ENCODE measurements at regions not wholly inside any gene's neighbourhood (a gene's known extent, or its start where the extent isn't known, plus 50 kb on each side); places are given as distances from the start of the nearest gene placed in this dataset.
"Not testable (repeated sequence)": the region's sequence is repeated elsewhere in the genome, so short reads cannot be mapped to it uniquely, and the experiment has no call there.

- no peaks in the 10 kb centered on the region for H3K4me1 ChIP-seq
- H3K36me3 ChIP-seq, result no peaks in the 10 kb centered on the region
- no peaks in the 10 kb centered on the region for H3K27me3 ChIP-seq
- DNase-seq, result no peak
- no peak overlapping the region for H3K4me3 ChIP-seq
- H3K27ac ChIP-seq, result no peak overlapping the region
- no peaks in the 10 kb centered on the region; the same call in 1 of the 2 replicates for H3K9me3 ChIP-seq (replicated peaks)
These were observed 368.9 kb upstream of the ST8SIA4 start for GRCh38 chr5:101271945-101272344.

GRCh38 chr5:101271416-101271815, 368.3 kb upstream of the ST8SIA4 start:
- no peaks in the 10 kb centered on the region for H3K36me3 ChIP-seq
- H3K9me3 ChIP-seq (replicated peaks), result no peaks in the 10 kb centered on the region; the same call in 1 of the 2 replicates
- H3K27ac ChIP-seq, result no peak overlapping the region
- DNase-seq, result no peak
- H3K4me1 ChIP-seq, result no peaks in the 10 kb centered on the region
- no peak overlapping the region for H3K4me3 ChIP-seq
- no peaks in the 10 kb centered on the region for H3K27me3 ChIP-seq

GRCh38 chr5:101260857-101261256, 357.8 kb upstream of the ST8SIA4 start:
- H3K9me3 ChIP-seq (replicated peaks), result no peaks in the 10 kb centered on the region
- no peaks in the 10 kb centered on the region for H3K27me3 ChIP-seq
- H3K27ac ChIP-seq, result no peak overlapping the region
- H3K4me1 ChIP-seq, result no peaks in the 10 kb centered on the region
- DNase-seq, result no peak
- H3K4me3 ChIP-seq, result no peak overlapping the region
- H3K36me3 ChIP-seq, result no peaks in the 10 kb centered on the region

GRCh38 chr5:101253096-101253495, 350.0 kb upstream of the ST8SIA4 start:
- H3K27ac ChIP-seq, result no peak overlapping the region

GRCh38 chr5:101244621-101245020, 341.5 kb upstream of the ST8SIA4 start:
- H3K36me3 ChIP-seq, result no peaks in the 10 kb centered on the region
- no peaks in the 10 kb centered on the region for H3K27me3 ChIP-seq
- DNase-seq, result no peak
- no peak overlapping the region for H3K4me3 ChIP-seq
- H3K27ac ChIP-seq, result no peak overlapping the region
- no peaks in the 10 kb centered on the region for H3K9me3 ChIP-seq (replicated peaks)
- H3K4me1 ChIP-seq, result no peaks in the 10 kb centered on the region

More at GRCh38 chr5:101253096-101253495, 350.0 kb upstream of the ST8SIA4 start:
- no peaks in the 10 kb centered on the region for H3K4me1 ChIP-seq
- DNase-seq, result no peak
- H3K27me3 ChIP-seq, result no peaks in the 10 kb centered on the region
- H3K4me3 ChIP-seq, result no peak overlapping the region
- no peaks in the 10 kb centered on the region for H3K36me3 ChIP-seq
- H3K9me3 ChIP-seq (replicated peaks), result no peaks in the 10 kb centered on the region

GRCh38 chr5:101212942-101213514, 309.9 kb upstream of the ST8SIA4 start:
- H3K9me3 ChIP-seq (replicated peaks), result no peaks in the 10 kb centered on the region
- no peaks in the 10 kb centered on the region for H3K36me3 ChIP-seq
- no peaks in the 10 kb centered on the region for H3K27me3 ChIP-seq
- H3K4me1 ChIP-seq, result no peaks in the 10 kb centered on the region
- no peak overlapping the region for H3K27ac ChIP-seq
- DNase-seq, result no peak
- H3K4me3 ChIP-seq, result no peak overlapping the region

- H3K9me3 ChIP-seq (replicated peaks), result no peaks in the 10 kb centered on the region
- no peaks in the 10 kb centered on the region for H3K4me1 ChIP-seq
- no peaks in the 10 kb centered on the region for H3K36me3 ChIP-seq
- H3K27ac ChIP-seq, result no peak overlapping the region
- no peaks in the 10 kb centered on the region for H3K27me3 ChIP-seq
- H3K4me3 ChIP-seq, result no peak overlapping the region
- no peak for DNase-seq
These were observed 303.5 kb upstream of the ST8SIA4 start for GRCh38 chr5:101206534-101206933.

GRCh38 chr5:101205065-101205464, 302.0 kb upstream of the ST8SIA4 start:
- DNase-seq; H3K27ac ChIP-seq; H3K4me1 ChIP-seq; H3K4me3 ChIP-seq; H3K36me3 ChIP-seq; H3K9me3 ChIP-seq (replicated peaks); H3K27me3 ChIP-seq: not testable (repeated sequence)

GRCh38 chr5:101180365-101180764, 277.3 kb upstream of the ST8SIA4 start:
- not testable (repeated sequence) for H3K9me3 ChIP-seq (replicated peaks); H3K4me1 ChIP-seq; H3K27ac ChIP-seq; H3K27me3 ChIP-seq; DNase-seq; H3K36me3 ChIP-seq; H3K4me3 ChIP-seq

GRCh38 chr5:101176605-101177004, 273.5 kb upstream of the ST8SIA4 start:
- Histone ChIP-seq H3K9me3 (replicated peaks) (no peaks in the 10 kb centered on the region), H3K4me3 (no peak overlapping the region), H3K27ac (no peak overlapping the region)

GRCh38 chr5:101174981-101175380, 271.9 kb upstream of the ST8SIA4 start:
- H3K27me3 ChIP-seq, result no peaks in the 10 kb centered on the region
- no peaks in the 10 kb centered on the region for H3K36me3 ChIP-seq
- DNase-seq, result no peak
- H3K9me3 ChIP-seq (replicated peaks), result no peaks in the 10 kb centered on the region
- H3K4me1 ChIP-seq, result no peaks in the 10 kb centered on the region
- no peak overlapping the region for H3K27ac ChIP-seq
- no peak overlapping the region for H3K4me3 ChIP-seq

More at GRCh38 chr5:101176605-101177004, 273.5 kb upstream of the ST8SIA4 start:
- H3K27me3 ChIP-seq, result no peaks in the 10 kb centered on the region
- H3K36me3 ChIP-seq, result no peaks in the 10 kb centered on the region
- H3K4me1 ChIP-seq, result no peaks in the 10 kb centered on the region
- DNase-seq, result no peak

- no peak for DNase-seq
- H3K36me3 ChIP-seq, result no peaks in the 10 kb centered on the region
- H3K9me3 ChIP-seq (replicated peaks), result no peaks in the 10 kb centered on the region
- no peak overlapping the region for H3K27ac ChIP-seq
- H3K4me1 ChIP-seq, result no peaks in the 10 kb centered on the region
- H3K27me3 ChIP-seq, result no peaks in the 10 kb centered on the region
- H3K4me3 ChIP-seq, result no peak overlapping the region
These were observed 260.0 kb upstream of the ST8SIA4 start for GRCh38 chr5:101163088-101163487.

- no peaks in the 10 kb centered on the region for H3K27me3 ChIP-seq
- no peaks in the 10 kb centered on the region for H3K9me3 ChIP-seq (replicated peaks)
- no peak for DNase-seq
- no peak overlapping the region for H3K27ac ChIP-seq
- H3K36me3 ChIP-seq, result no peaks in the 10 kb centered on the region
- no peak overlapping the region for H3K4me3 ChIP-seq
- no peaks in the 10 kb centered on the region for H3K4me1 ChIP-seq
These were observed 256.9 kb upstream of the ST8SIA4 start for GRCh38 chr5:101160002-101160401.

GRCh38 chr5:101159006-101159405, 255.9 kb upstream of the ST8SIA4 start:
- Histone ChIP-seq H3K27ac (no peak overlapping the region), H3K4me1 (no peaks in the 10 kb centered on the region), H3K36me3 (no peaks in the 10 kb centered on the region), H3K27me3 (no peaks in the 10 kb centered on the region), H3K4me3 (no peak overlapping the region), H3K9me3 (replicated peaks) (no peaks in the 10 kb centered on the region)
- no peak for DNase-seq

GRCh38 chr5:101153526-101153925, 250.4 kb upstream of the ST8SIA4 start:
- no peaks in the 10 kb centered on the region for H3K27me3 ChIP-seq
- H3K9me3 ChIP-seq (replicated peaks), result no peaks in the 10 kb centered on the region
- H3K27ac ChIP-seq, result no peak overlapping the region
- DNase-seq, result no peak
- no peak overlapping the region for H3K4me3 ChIP-seq
- H3K36me3 ChIP-seq, result no peaks in the 10 kb centered on the region
- no peaks in the 10 kb centered on the region for H3K4me1 ChIP-seq

- H3K9me3 ChIP-seq (replicated peaks), result no peaks in the 10 kb centered on the region
- H3K36me3 ChIP-seq, result no peaks in the 10 kb centered on the region
- H3K27me3 ChIP-seq, result no peaks in the 10 kb centered on the region
- no peak overlapping the region for H3K27ac ChIP-seq
- H3K4me1 ChIP-seq, result no peaks in the 10 kb centered on the region
- DNase-seq, result no peak
- H3K4me3 ChIP-seq, result no peak overlapping the region
These were observed 240.4 kb upstream of the ST8SIA4 start for GRCh38 chr5:101143526-101143925.

Data from SJCRH30 (cell line).